Germinal center (tissue), 1 donor: ENCODE measurements at regions not wholly inside any gene's neighbourhood (a gene's known extent, or its start where the extent isn't known, plus 50 kb on each side); places are given as distances from the start of the nearest gene placed in this dataset.
"Not testable (repeated sequence)": the region's sequence is repeated elsewhere in the genome, so short reads cannot be mapped to it uniquely, and the experiment has no call there.

Source experiments
- DNase-seq: peaks from one replicate; pipeline ENCODE4 v3.0.0; 2012; ENCODE audit warnings: mixed read lengths, low spot score

DNA sequence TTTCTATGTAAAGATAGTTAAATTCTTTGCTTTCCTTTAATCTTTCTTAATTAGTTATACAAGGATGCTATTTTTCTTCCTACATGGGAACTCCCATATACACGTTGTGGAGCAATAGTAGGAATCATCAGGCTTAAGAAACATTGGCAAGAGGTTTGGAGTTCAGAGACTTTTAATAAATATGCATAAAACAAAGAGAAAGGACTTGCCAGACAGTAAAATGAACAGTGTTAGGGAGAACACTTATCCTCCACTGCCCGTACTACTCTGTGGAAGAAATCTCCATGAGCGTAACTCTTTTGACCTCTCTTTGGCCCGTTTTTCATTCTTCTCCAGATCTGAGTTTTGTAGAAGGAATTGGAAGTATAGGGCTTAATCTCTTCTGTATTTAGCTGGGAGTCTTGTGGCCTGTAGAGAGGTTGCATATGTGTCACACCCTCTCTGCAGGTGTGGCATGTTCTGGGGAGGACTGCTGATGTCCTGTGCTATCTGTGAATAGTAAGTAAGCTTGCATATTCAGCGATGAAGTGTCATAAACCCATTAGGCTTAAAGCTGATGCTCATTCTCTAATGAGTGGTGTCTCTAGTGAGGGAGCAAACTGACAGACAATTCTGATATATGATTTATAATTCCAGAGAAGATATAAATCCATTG, 455.4 kb upstream of the FAR2 start:
- DNase-seq, result no peak

DNA sequence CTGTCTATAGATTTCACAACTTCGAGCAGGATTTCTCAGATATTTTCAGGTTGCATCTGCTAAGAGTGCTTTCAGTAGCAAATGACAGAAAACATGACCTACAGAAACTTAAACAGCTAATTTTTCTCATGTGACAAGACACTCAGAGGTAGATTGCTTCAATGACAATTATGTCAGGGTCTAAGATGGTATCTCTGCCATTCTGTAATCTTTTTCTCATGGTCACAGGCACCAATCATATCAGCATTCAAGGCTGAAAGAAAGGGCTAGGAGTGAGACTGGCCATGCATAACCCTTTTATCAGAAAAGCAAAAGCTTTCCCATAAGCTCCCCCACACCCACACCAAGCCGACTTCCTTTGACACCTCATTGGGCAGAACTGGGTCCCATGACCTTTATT, 450.5 kb upstream of the FAR2 start:
- DNase-seq, result no peak

DNA sequence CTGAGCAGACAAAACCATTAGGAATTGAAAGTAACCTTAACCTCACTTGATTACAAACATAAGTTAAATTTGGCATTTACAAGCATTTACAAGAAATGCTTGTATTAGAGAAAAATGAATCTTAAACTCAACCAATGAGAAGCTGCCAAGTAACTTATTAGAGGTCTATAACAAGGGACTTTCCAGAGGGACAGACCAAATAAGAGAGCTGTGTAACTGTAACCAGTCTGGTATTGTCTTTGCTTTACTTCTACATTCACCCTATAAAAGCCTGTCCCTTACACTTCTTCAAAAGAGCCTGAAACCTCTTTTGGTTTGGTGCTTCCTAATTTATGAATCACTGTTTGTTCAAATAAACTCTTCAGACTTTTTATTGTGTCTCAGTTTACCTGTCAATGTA, 450.0 kb upstream of the FAR2 start:
- DNase-seq, result no peak

DNA sequence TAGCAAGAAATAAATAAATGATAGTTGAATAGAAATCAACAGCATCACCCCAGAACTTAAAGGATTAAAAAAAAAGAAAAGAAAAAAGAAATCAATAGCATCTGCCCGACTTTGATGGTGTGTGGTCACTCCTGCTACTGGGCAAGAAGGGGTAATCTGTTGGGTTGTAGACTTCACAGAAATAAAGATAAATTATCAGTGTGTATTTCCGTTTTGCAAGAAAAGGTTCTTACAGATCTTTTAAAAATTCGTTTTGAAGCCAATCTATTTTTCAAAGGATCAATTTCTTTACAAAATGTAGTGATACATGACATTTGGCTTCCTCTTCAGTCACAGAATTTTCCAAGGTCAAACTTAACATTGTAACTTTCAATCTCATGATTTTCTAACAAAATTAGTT, 448.9 kb upstream of the FAR2 start:
- DNase-seq, result no peak

DNA sequence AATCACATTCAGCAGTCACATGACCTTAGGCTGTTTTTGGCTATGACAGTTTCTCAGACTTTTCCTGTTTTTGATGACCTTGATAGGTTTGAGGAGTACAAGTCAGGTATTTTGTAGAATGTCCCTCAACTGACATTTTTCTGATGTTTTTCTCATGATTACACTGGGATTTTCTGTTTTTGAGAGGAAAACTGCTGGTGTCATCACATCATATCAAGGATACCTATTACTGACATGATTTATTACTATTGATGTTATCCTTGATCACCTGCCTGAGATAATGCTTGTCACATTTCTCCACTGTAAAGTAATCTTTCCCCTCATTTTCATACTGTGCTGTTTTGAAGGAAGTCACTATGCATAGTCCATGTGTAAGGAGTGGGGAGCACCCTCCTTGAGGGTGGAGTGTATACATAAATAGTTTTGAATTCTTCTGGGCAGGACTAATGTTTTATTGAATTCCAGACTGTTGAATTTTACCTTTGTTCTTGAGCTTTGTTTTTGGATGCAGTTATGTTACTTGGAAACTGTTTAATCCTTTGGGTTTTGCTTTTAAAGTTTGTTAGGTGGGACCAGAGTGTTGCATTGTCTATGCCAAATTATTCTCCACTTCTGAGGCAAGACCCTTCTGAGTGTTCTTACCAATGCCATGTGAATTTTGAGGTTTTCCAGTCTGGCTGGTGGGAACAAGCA, 444.5 kb upstream of the FAR2 start:
- no peak for DNase-seq

DNA sequence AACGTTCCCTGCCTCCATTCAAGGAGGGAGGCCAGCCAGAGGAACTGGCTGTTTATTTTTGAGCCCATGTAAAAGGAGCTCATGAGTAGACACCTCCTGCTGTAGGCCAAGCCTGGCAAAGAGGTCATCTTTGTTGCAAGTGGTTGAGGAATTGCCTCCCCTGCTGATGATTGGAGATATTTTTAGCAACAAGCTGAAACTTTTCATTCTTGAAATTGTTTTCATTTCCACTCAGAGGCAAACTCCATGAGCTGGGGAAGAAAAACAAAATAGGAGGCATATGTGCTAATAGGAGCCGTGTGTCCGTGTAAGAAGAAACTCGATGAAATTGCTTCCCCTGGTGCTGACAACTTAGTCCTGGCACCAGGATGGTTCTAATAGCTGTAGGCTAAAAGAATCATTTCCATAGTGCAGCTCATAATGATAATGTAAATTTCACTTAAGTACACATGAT, 440.1 kb upstream of the FAR2 start:
- DNase-seq, result no peak

DNA sequence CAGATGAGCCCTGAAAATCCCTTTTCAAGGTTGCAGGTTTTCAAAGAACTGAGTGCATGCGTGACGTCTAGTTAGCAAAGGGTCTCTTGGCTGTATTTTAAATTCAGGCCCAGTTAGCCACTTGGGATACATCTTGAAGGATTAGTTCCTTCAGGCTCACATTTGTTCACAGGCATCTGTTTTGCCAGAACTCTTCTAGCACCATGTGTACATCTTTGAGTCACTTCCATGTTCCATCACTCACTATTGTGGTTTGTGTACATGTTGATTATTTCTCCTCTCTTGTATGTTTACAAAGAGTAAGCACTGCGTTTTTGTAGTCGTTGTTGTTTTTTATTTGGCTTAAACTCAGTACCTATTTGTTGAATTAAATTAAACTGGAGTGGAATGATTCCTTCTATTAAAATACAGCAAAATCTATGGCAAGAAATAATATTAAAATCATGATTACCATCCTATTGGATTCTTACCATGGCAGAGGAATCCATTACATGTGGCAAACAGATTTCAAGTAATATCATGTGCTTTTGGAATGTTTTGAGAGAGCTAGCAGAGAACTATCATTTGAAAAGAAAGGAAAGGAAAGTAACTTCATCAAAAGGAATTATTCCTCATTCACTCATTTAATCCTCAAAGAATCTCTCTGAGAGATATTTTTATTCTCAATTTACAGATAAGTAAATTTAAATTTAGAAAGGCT, 438.9 kb upstream of the FAR2 start:
- DNase-seq, result no peak

DNA sequence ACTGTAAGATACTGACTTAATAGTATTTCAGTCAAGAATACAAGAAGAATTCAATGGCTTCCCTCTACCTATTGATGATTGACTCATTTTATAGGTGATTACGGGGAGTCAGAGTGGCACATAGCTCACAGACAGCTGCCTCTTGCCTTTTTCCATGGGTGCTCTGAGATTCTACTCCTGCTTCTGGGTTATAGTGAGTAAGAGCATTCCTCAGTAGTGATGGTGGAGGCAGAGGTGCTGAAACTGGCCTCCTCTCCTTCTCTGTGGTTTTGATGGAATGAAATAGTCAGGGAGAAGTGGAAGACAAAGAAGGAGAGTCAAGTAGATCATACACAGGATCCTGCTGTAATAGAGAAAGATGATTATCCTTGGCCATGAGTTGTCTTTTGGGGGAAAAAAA, 438.2 kb upstream of the FAR2 start:
- no peak for DNase-seq

DNA sequence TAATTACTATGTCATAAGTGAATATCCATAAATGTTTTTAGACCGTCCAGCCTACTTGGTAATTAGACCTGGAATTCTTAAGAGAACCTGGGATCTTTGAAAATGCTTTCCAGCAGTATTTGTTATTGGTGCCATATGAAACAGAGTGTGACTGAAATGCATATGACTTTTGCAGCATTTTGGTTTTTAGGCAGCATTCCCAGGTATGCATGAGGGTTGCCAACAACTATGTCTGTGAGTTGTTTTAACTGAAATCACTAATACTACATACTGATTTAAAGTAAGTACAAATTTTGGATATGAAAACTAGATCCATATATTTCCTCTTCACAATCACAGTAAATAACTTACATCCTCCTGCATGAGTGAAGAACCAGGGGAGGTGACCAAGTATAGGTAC, 437.7 kb upstream of the FAR2 start:
- DNase-seq, result no peak

DNA sequence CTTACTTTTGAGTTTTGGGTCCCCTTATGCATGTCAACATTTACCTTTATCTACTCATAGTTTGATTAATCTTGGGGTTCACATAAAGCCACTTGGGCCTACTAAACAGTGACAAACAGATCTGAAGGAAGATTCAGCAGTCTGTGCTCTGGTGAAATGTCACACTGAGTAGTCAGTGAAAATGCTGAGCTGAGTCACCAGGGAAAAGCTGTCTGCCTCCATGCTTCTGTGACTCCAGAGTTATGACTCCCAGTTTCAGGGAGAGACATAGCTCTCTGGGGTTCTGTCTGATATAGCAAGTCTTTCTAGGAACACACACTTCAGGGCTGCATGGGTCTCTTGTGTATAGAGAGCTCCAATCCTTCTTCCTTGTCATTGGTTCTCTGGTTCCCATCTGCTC, 406.3 kb upstream of the FAR2 start:
- no peak for DNase-seq

DNA sequence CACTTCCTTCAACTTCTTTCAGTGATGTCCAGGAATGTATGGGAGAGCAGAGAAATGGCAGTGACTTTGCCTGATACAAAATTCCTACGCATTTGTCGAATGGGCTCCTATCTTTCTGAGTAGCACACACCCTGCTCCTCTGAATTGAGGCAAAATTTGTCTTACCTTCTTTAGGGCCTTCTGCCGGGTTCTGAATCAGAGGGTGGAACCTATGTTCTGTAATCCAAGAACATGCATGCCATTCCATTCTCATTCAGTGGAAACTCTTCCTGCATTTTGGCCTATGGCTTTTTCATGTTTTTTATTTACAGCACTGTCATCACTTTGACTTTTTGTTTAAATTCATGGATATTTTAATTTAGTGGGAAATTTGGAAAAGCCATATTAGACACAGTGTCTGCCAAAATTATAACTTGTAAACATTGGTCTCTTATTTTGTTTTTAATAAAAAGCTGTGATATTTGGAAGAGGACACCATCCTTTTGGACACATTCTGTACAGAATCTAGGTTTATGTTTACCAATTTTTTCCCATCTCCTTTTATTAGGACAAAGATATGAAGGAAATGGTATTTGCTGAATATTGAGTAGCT, 402.2 kb upstream of the FAR2 start:
- DNase-seq, result no peak

DNA sequence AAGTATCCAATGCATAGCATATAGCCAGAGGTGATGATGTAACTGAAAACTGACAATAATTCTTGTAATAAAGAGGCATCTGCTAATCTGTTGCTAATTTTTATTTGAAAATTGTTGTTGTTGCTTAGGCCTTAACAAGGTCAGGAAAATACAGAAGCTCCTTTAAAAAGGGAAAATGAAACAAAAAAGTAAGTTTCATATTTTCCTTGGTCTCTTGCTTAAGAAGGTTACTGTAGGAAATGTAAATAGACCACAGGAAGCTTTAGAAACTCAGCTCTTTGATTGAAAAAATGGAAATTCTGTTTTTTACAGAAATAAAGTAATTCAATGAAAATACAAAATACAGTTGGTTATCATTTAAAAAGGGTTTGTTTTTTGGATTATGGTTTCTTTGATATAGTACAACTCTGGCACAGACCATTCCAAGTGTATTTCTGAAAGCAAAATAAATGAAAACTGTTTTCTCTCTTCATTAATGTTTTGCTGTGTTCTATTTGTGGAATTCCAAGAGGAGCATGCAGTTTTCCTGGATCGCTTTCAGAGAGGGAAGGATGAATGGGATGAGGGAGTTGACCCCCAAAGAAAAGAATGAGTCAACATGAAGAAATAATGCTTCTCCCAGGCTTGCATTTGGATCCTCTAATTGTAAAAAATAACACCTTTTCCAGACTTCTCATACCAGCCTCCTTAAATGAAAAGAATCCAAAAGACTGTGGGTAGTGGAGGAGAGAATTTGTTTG, 398.0 kb upstream of the FAR2 start:
- DNase-seq, result no peak

DNA sequence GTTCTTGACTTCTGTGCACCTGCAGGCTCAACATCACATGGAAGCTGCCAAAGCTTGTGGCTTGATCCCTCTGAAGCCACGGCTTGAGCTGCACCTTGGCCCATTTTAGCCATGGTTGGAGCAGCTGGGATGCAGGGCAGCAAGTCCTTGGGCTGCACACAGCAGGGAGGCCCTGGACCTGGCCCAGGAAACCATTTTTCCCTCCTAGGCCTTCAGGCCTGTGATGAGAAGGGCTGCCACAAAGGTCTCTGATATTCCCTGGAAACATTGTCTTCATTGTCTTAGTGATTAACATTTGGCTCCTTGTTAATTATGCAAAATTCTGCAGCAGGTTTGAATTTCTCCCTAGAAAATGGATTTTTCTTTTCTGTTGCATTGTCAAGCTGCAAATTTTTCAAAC, 394.1 kb upstream of the FAR2 start:
- DNase-seq, result no peak

DNA sequence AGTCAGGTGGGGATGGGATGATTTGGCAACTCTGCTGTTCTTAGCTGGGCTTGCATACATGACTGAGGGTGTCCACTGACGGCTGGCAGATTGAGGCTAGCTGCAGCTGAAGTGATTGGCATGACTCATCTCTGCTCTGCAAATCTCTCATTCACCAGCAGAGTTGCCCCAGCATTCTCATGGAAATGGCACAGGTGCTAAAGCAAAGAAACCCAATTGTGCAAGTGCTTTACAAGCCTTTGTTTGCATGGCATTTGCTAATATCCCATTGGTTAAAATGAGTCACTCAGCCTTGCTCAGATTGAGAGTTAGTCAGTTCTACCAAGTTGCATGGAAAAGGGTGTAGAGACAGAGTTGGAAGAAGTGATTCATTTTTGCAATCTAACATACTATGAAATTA, 389.7 kb upstream of the FAR2 start:
- DNase-seq, result no peak

DNA sequence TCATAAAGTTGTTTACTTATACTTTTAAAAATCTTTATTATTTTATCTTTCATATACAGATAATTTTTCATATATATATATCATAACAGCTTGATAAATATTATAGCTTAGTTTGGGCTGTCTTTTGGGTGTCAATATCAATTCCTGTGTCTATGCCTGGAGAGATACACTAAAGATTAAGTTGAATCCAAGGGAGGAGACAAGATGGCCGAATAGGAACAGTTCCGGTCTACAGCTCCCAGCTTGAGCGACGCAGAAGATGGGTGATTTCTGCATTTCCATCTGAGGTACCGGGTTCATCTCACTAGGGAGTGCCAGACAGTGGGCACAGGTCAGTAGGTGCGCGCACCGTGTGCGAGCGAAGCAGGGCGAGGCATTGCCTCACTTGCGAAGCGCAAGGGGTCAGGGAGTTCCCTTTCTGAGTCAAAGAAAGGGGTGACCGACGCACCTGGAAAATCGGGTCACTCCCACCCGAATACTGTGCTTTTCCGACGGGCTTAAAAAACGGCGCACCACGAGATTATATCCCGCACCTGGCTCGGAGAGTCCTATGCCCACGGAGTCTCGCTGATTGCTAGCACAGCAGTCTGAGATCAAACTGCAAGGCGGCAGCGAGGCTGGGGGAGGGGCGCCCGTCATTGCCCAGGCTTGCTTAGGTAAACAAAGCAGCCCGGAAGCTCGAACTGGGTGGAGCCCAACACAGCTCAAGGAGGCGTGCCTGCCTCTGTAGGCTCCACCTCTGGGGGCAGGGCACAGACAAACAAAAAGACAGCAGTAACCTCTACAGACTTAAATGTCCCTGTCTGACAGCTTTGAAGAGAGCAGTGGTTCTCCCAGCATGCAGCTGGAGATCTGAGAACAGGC, 388.8 kb upstream of the FAR2 start:
- not testable (repeated sequence) for DNase-seq

DNA sequence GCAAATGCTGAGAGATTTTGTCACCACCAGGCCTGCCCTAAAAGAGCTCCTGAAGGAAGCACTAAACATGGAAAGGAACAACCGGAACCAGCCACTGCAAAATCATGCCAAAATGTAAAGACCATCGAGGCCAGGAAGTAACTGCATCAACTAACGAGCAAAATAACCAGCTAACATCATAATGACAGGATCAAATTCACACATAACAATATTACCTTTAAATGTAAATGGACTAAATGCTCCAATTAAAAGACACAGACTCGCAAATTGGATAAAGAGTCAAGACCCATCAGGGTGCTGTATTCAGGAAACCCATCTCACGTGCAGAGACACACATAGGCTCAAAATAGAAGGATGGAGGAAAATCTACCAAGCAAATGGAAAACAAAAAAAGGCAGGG, 387.2 kb upstream of the FAR2 start:
- DNase-seq, result not testable (repeated sequence)

DNA sequence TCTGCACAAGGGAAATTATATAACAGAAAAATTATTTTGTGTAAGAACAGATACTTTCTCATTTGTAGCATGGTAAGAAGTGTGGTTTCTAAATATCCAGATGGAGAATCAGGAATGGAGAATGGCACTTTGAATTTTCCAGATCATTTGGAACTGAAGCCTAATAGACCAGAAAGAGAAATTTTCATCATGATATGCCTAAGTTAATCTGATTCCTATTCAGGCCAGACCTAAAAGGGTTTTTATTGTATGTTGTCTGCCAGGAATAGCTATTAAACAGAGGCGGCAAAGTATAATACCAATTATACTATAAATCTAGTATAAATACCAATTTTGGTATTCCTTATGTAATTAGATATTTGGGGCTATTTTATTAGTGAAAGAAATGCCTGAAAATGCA, 382.7 kb upstream of the FAR2 start:
- no peak for DNase-seq

DNA sequence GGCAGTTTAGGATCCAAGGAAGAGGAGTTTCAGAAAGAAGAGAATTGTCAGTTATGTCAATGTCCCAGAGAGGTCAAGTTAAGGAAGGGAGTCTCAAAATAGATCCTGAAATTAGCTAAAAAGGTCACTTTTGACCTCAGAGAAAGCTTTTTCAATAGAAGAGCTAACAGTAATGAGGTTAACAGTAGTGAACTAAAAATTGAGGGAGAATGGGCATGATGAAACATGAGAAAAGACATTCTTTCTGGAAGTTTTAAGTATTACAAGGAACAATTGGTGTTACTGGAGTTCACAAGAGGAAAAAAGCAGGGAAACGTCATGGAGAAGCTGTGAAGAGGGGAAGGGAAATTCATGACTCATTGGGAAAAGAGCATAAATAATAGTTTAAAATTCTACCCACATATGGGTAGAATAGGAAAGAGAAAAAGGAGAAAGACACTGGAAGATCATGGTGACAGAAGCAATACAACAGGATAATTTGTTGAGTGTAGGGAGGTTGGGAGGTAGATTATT, 381.2 kb upstream of the FAR2 start:
- DNase-seq, result no peak

DNA sequence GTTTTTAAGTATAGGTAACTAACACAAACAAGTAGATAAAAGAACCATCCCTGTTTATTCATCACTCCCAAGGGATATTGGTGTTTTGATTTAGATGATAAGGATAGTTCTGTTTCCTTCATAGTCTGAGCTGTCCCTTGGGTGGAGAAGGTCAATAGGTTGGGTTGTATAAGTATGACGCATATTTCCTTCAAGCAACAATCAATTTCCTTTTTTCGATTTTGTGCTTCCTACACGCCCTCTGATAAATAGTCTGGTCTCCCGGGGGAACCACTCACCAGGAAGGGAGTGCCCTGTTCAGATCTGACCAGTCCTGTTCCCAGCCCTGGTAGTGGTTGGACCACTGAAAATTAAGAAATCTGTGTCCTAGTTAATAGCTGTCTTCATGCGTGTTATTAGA, 378.8 kb upstream of the FAR2 start:
- DNase-seq, result no peak

DNA sequence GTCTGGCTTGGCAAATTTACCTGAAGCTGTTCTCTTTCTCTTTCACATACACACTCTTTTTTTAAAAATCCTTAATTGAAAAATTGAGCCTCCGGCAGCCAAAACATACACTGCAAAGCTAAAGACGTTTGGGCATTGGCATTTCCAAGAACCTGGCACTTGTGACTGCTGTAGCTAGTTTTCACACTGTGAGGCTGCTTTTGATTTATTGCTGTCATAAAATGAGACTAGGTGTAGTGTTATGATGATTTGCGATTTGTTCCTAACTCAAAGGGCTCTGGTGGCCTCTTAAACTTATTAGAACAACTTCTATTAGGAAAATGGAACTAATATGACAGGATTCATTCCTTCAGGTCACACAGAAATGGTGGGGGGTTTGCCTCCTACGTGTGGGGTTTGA, 377.1 kb upstream of the FAR2 start:
- DNase-seq, result no peak

DNA sequence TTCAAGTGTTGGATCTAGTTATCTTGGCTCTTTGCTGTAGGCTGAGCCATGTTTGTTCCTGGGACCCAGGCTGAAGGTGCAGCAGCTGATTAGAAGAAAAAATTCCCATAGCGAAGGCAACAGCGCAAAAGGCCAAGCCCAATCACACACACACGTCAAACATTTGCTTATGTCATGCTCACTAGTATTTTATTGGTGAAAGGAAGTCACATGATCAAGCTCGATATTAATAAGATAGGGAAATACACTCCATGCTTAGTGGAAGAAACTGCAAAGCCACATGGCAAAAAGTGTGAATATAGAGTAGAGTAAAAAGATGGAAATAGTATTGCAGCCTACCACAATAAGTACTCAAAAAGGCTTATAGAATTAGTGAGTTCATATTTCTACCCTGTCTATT, 373.5 kb upstream of the FAR2 start:
- DNase-seq, result no peak
